ENCODE measurements at regions not wholly inside any gene's neighbourhood (a gene's known extent, or its start where the extent isn't known, plus 50 kb on each side); places are given as distances from the start of the nearest gene placed in this dataset.
"Not testable (repeated sequence)": the region's sequence is repeated elsewhere in the genome, so short reads cannot be mapped to it uniquely, and the experiment has no call there.

- Histone ChIP-seq H3K4me2 (ENCODE audit: insufficient read depth, insufficient read length, low read length) (no peak overlapping the region), H2BK120ac (ENCODE audit: low read depth, low read length, poor library complexity, severe bottlenecking) (no peak overlapping the region), H3K23ac (ENCODE audit: insufficient read length, low read depth, low read length) (no peak overlapping the region), H3K9me3 (ENCODE audit: control insufficient read depth, low read depth, low read length) (no peaks in the 10 kb centered on the region), H2BK15ac (ENCODE audit: low read depth, low read length) (no peak overlapping the region), H4K91ac (ENCODE audit: insufficient read length, low read depth, low read length) (no peak overlapping the region), H3K56ac (ENCODE audit: insufficient read length, low read depth, low read length) (no peak overlapping the region), H2AK5ac (ENCODE audit: insufficient read length, low read length) (no peak overlapping the region), H3K79me2 (ENCODE audit: insufficient read depth, low read length) (no peaks in the 10 kb centered on the region), H3K14ac (ENCODE audit: insufficient read depth, low read length) (no peak overlapping the region), H3K23me2 (ENCODE audit: insufficient read length, low read depth, low read length, poor library complexity, severe bottlenecking) (no peaks in the 10 kb centered on the region), H3K9ac (ENCODE audit: extremely low read depth, insufficient read length, low read length) (no peak overlapping the region), H3K4me1 (ENCODE audit: insufficient read depth, low read length) (no peaks in the 10 kb centered on the region), H4K5ac (ENCODE audit: insufficient read length, low read depth, low read length) (no peak overlapping the region), H3K4ac (ENCODE audit: low read depth, low read length) (no peak overlapping the region), H4K20me1 (ENCODE audit: control insufficient read depth, insufficient read depth, insufficient read length) (no peaks in the 10 kb centered on the region), H2BK12ac (ENCODE audit: insufficient read length, low read depth, low read length) (no peak overlapping the region), H4K8ac (replicated peaks; ENCODE audit: insufficient read length, low read depth, low read length) (no peak overlapping the region), H2BK5ac (ENCODE audit: insufficient read length, low read length) (no peak overlapping the region), H3K27ac (ENCODE audit: insufficient read length, low read depth, low read length) (no peak overlapping the region), H2AFZ (ENCODE audit: low read length) (no peak overlapping the region), H3K27me3 (ENCODE audit: insufficient read depth, low read length) (no peaks in the 10 kb centered on the region), H2BK20ac (ENCODE audit: low read depth, low read length, poor library complexity, severe bottlenecking) (no peak overlapping the region), H3K79me1 (ENCODE audit: insufficient read depth, low read depth, low read length, poor library complexity, severe bottlenecking) (no peaks in the 10 kb centered on the region), H3T11ph (ENCODE audit: low read length) (no peak overlapping the region), H3K18ac (ENCODE audit: insufficient read length, low read depth, low read length) (no peak overlapping the region)
- H3K36me3 Mint-ChIP-seq (ENCODE audit: insufficient read depth in 1 of 3, low read depth in 3 of 3): no peaks in the 10 kb centered on the region
- no peaks in the 10 kb centered on the region for H3K4me1 Mint-ChIP-seq
- WGBS (ENCODE audit: extremely low coverage, insufficient read length, low lambda C conversion rate): no CpG with 5 or more reads among the region's 6 CpGs
- H3K27ac Mint-ChIP-seq: no peak overlapping the region
- no peaks in the 10 kb centered on the region for H3K27me3 Mint-ChIP-seq (ENCODE audit: low read depth)
- TF ChIP-seq CTCF (conservative IDR thresholded peaks at IDR 0.05): no peak
- H3K4me3 Mint-ChIP-seq: no peak overlapping the region
- no peak for DNase-seq
- no peaks in the 10 kb centered on the region for H3K9me3 Mint-ChIP-seq
Observed at GRCh38 chr5:143980506-143980905, 168.5 kb downstream of the HMHB1 start.

- not testable (repeated sequence) for H3K4me3 Mint-ChIP-seq; H4K8ac ChIP-seq (replicated peaks; ENCODE audit: insufficient read length, low read depth, low read length); H3K27me3 Mint-ChIP-seq (ENCODE audit: low read depth); DNase-seq; H3K18ac ChIP-seq (ENCODE audit: insufficient read length, low read depth, low read length); H3K27me3 ChIP-seq (ENCODE audit: insufficient read depth, low read length); H3K14ac ChIP-seq (ENCODE audit: insufficient read depth, low read length); H2AK5ac ChIP-seq (ENCODE audit: insufficient read length, low read length); H2BK5ac ChIP-seq (ENCODE audit: insufficient read length, low read length); H2BK15ac ChIP-seq (ENCODE audit: low read depth, low read length); H3T11ph ChIP-seq (ENCODE audit: low read length); H2BK120ac ChIP-seq (ENCODE audit: low read depth, low read length, poor library complexity, severe bottlenecking); H4K20me1 ChIP-seq (ENCODE audit: control insufficient read depth, insufficient read depth, insufficient read length); H3K27ac ChIP-seq (ENCODE audit: insufficient read length, low read depth, low read length); H3K9me3 Mint-ChIP-seq; H3K79me2 ChIP-seq (ENCODE audit: insufficient read depth, low read length); H3K23ac ChIP-seq (ENCODE audit: insufficient read length, low read depth, low read length); H2BK12ac ChIP-seq (ENCODE audit: insufficient read length, low read depth, low read length); H3K4me1 ChIP-seq (ENCODE audit: insufficient read depth, low read length); H3K4me2 ChIP-seq (ENCODE audit: insufficient read depth, insufficient read length, low read length); H3K56ac ChIP-seq (ENCODE audit: insufficient read length, low read depth, low read length); H3K27ac Mint-ChIP-seq; H3K4me1 Mint-ChIP-seq; H3K9ac ChIP-seq (ENCODE audit: extremely low read depth, insufficient read length, low read length); H3K79me1 ChIP-seq (ENCODE audit: insufficient read depth, low read depth, low read length, poor library complexity, severe bottlenecking); H2AFZ ChIP-seq (ENCODE audit: low read length); H3K9me3 ChIP-seq (ENCODE audit: control insufficient read depth, low read depth, low read length); H3K23me2 ChIP-seq (ENCODE audit: insufficient read length, low read depth, low read length, poor library complexity, severe bottlenecking); H2BK20ac ChIP-seq (ENCODE audit: low read depth, low read length, poor library complexity, severe bottlenecking); H4K91ac ChIP-seq (ENCODE audit: insufficient read length, low read depth, low read length); H4K5ac ChIP-seq (ENCODE audit: insufficient read length, low read depth, low read length); H3K36me3 Mint-ChIP-seq (ENCODE audit: insufficient read depth in 1 of 3, low read depth in 3 of 3); H3K4ac ChIP-seq (ENCODE audit: low read depth, low read length)
- WGBS (ENCODE audit: extremely low coverage, insufficient read length, low lambda C conversion rate): no CpG with 5 or more reads among the region's 4 CpGs
Observed at GRCh38 chr5:143982957-143983356, 171.0 kb downstream of the HMHB1 start.
